WTC11 (cell line): ENCODE measurements at regions not wholly inside any gene's neighbourhood (a gene's known extent, or its start where the extent isn't known, plus 50 kb on each side); places are given as distances from the start of the nearest gene placed in this dataset.

Experiments used
- ATAC-seq: fragments of 200-7000 bp; cut with Tn5 transposase; 2 replicates; pipeline ENCODE4 v1.10.0; 2021; ENCODE audit warnings: mild to moderate bottlenecking, moderate library complexity
- CTCF ChIA-PET: fragments of 300-600 bp; sonication (Branson Sonifier 250); formaldehyde crosslinking; loops from one replicate; lab custom pipeline; 2021; ENCODE audit warnings: antibody characterized with exemption; lab: Charles Lee
- POLR2A ChIA-PET: fragments of 350-600 bp; sonication (Branson Sonifier 250); formaldehyde crosslinking; loops from one replicate; lab custom pipeline; 2021; ENCODE audit warnings: antibody characterized with exemption; lab: Charles Lee
- DNase-seq: peaks from one replicate; pipeline ENCODE4 v3.0.0; 2021; ENCODE audit warnings: low spot score
- H3K27ac Mint-ChIP-seq: 2 replicates; pipeline ENCODE4 v1.8.0; 2021; ENCODE audit warnings: mixed read lengths
- H3K27me3 Mint-ChIP-seq: 2 replicates; pipeline ENCODE4 v1.8.0; 2021; ENCODE audit warnings: low read depth, mild to moderate bottlenecking, moderate library complexity, mixed read lengths
- H3K36me3 Mint-ChIP-seq: 2 replicates; pipeline ENCODE4 v1.8.0; 2021; ENCODE audit warnings: mixed read lengths
- H3K4me1 Mint-ChIP-seq: 2 replicates; pipeline ENCODE4 v1.8.0; 2022; ENCODE audit warnings: mixed read lengths
- H3K4me3 Mint-ChIP-seq: 2 replicates; pipeline ENCODE4 v1.8.0; 2021; ENCODE audit warnings: mild to moderate bottlenecking, moderate library complexity, mixed read lengths
- H3K9me3 Mint-ChIP-seq: 2 replicates; pipeline ENCODE4 v1.8.0; 2021; ENCODE audit warnings: mixed read lengths
- ATF1 ChIP-seq: sonication (generic); formaldehyde crosslinking; IDR thresholded peaks from 2 replicates; pipeline ENCODE4 v1.8.1; 2023; ENCODE audit warnings: mild to moderate bottlenecking, moderate library complexity, missing genetic modification reagents
- CBFB ChIP-seq: sonication (generic); formaldehyde crosslinking; IDR thresholded peaks from 2 replicates; pipeline ENCODE4 v1.8.1; 2022; ENCODE audit warnings: mild to moderate bottlenecking, low read depth, missing genetic modification reagents
- ESRRA ChIP-seq: sonication (generic); formaldehyde crosslinking; IDR thresholded peaks from 2 replicates; pipeline ENCODE4 v1.8.1; 2022; ENCODE audit warnings: mild to moderate bottlenecking, missing genetic modification reagents, borderline replicate concordance
- ETV6 ChIP-seq: sonication (generic); formaldehyde crosslinking; IDR thresholded peaks from 2 replicates; pipeline ENCODE4 v1.8.1; 2022; ENCODE audit warnings: mild to moderate bottlenecking, missing genetic modification reagents
- FOXK1 ChIP-seq: sonication (generic); formaldehyde crosslinking; IDR thresholded peaks from 2 replicates; pipeline ENCODE4 v1.8.0; 2022; ENCODE audit warnings: mild to moderate bottlenecking, moderate library complexity, missing genetic modification reagents
- FOXP1 ChIP-seq: sonication (generic); formaldehyde crosslinking; IDR thresholded peaks from 2 replicates; pipeline ENCODE4 v1.8.0; 2022; ENCODE audit warnings: missing genetic modification reagents, mild to moderate bottlenecking, moderate library complexity, borderline replicate concordance
- IRF2 ChIP-seq: sonication (generic); formaldehyde crosslinking; IDR thresholded peaks from 2 replicates; pipeline ENCODE4 v1.8.0; 2022; ENCODE audit warnings: low read depth, missing genetic modification reagents, borderline replicate concordance
- KAT7 ChIP-seq: sonication (generic); formaldehyde crosslinking; IDR thresholded peaks from 2 replicates; pipeline ENCODE4 v1.8.1; 2023; ENCODE audit warnings: missing genetic modification reagents, mild to moderate bottlenecking, borderline replicate concordance
- NFYB ChIP-seq: sonication (generic); formaldehyde crosslinking; conservative IDR thresholded peaks from 2 replicates; pipeline ENCODE4 v1.8.0; 2022; ENCODE audit warnings: low read depth, missing genetic modification reagents
- NR1H2 ChIP-seq: sonication (generic); formaldehyde crosslinking; IDR thresholded peaks from 2 replicates; pipeline ENCODE4 v1.9.0; 2021; ENCODE audit warnings: mild to moderate bottlenecking, moderate library complexity, missing genetic modification reagents
- NR2C2 ChIP-seq: sonication (generic); formaldehyde crosslinking; IDR thresholded peaks from 2 replicates; pipeline ENCODE4 v1.8.0; 2022; ENCODE audit warnings: mild to moderate bottlenecking, missing genetic modification reagents
- NR3C1 ChIP-seq: sonication (generic); formaldehyde crosslinking; conservative IDR thresholded peaks from 2 replicates; pipeline ENCODE4 v1.8.1; 2023; ENCODE audit warnings: low read depth, mild to moderate bottlenecking, missing genetic modification reagents
- TP53 ChIP-seq: sonication (generic); formaldehyde crosslinking; IDR thresholded peaks from 2 replicates; pipeline ENCODE4 v1.8.1; 2023; ENCODE audit warnings: mild to moderate bottlenecking, missing genetic modification reagents
- ZBTB21 ChIP-seq: sonication (generic); formaldehyde crosslinking; IDR thresholded peaks from 2 replicates; pipeline ENCODE4 v1.8.1; 2023; ENCODE audit warnings: mild to moderate bottlenecking, missing genetic modification reagents, borderline replicate concordance
- TF ChIP-seq, protein P1 (sequence below): fragments of 250-450 bp; sonication (Bioruptor Pico); IDR thresholded peaks from 2 replicates; pipeline ENCODE4 v1.8.0; 2021; ENCODE audit warnings: mild to moderate bottlenecking
- TF ChIP-seq, protein P2 (sequence below): sonication (generic); formaldehyde crosslinking; IDR thresholded peaks from 2 replicates; pipeline ENCODE4 v1.8.0; 2022; ENCODE audit warnings: mild to moderate bottlenecking, missing genetic modification reagents
- TF ChIP-seq, protein P3 (sequence below): sonication (generic); formaldehyde crosslinking; IDR thresholded peaks from 2 replicates; pipeline ENCODE4 v1.8.0; 2023; ENCODE audit warnings: missing genetic modification reagents
- TF ChIP-seq, protein P4 (sequence below): sonication (generic); formaldehyde crosslinking; IDR thresholded peaks from 2 replicates; pipeline ENCODE4 v1.8.0; 2022; ENCODE audit warnings: mild to moderate bottlenecking, missing genetic modification reagents
- TF ChIP-seq, protein P5 (sequence below): fragments of 200-600 bp; IDR thresholded peaks from 2 replicates; pipeline ENCODE4 v1.8.0; 2022; ENCODE audit warnings: antibody characterized with exemption
- TF ChIP-seq, protein P6 (sequence below): sonication (generic); formaldehyde crosslinking; IDR thresholded peaks from 2 replicates; pipeline ENCODE4 v1.8.1; 2023; ENCODE audit warnings: mild to moderate bottlenecking, missing genetic modification reagents
- TF ChIP-seq, protein P7 (sequence below): sonication (generic); formaldehyde crosslinking; IDR thresholded peaks from 2 replicates; pipeline ENCODE4 v1.8.1; 2023; ENCODE audit warnings: mild to moderate bottlenecking, missing genetic modification reagents
- TF ChIP-seq, protein P8 (sequence below): fragments of 250-450 bp; sonication (Bioruptor Pico); conservative IDR thresholded peaks from 2 replicates; pipeline ENCODE4 v1.9.0; 2021; ENCODE audit warnings: mild to moderate bottlenecking

DNA sequence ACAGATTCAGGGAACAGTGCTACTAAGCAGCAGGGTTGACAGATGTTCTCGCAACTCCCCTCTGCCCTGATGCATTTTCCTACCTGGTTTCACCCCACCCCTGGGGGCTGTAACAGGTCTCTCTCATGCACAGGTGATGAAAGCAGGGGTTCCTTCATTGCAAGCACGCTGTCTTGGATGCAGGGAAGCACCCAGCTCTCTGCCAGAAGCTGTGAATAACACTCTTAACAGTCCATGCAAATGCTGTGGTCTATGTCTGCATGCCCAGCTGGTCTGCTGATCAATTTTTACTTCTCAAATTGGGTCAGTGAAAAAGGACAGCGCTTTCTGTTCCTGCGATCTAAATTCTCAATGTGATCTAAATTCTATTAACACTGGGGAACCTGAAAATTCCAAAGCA lies 246.3 kb upstream of the TSHZ3 start:
- TF ChIP-seq ETV6 (CRISPR knock-in tag) (no peak), ZBTB21 (CRISPR knock-in tag) (no peak), KAT7 (CRISPR knock-in tag) (no peak)
- TF ChIP-seq, protein P1, sequence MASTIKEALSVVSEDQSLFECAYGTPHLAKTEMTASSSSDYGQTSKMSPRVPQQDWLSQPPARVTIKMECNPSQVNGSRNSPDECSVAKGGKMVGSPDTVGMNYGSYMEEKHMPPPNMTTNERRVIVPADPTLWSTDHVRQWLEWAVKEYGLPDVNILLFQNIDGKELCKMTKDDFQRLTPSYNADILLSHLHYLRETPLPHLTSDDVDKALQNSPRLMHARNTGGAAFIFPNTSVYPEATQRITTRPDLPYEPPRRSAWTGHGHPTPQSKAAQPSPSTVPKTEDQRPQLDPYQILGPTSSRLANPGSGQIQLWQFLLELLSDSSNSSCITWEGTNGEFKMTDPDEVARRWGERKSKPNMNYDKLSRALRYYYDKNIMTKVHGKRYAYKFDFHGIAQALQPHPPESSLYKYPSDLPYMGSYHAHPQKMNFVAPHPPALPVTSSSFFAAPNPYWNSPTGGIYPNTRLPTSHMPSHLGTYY (CRISPR knock-in tag): no peak
- DNase-seq (no peak), ATAC-seq (no peak)
- Mint-ChIP-seq H3K4me3 (no peak overlapping the region), H3K27me3 (peaks cover 3% of the 10 kb centered on the region; the same call in 1 of the 2 replicates), H3K9me3 (peaks cover 15% of the 10 kb centered on the region), H3K4me1 (peaks cover 16% of the 10 kb centered on the region), H3K36me3 (0 out of 2 replicates have a peak, but pooled peaks cover 3% of the 10 kb centered on the region), H3K27ac (no peak overlapping the region)
- ChIA-PET POLR2A (no interaction called here), CTCF (no interaction called here)

DNA sequence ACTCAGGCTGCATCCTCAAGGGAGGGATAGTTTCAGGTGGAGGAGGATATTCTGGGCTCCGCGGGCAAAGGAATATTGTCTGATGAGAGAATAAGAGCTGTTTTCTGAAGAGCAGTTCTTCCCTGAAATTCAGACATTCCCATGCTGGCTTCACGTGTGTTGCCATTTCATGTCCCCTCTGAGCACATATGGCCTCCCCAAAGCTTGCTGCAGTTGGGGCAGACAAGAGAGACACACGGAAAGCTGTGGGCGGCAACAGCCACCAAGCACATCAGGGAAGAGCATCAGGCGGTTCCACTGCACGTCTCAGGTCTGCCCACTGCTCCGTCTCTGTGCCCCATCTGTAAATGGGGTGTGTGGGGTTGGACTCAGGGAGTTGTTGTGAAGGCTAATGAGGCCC lies 247.5 kb upstream of the TSHZ3 start:
- peaks cover 4% of the 10 kb centered on the region for H3K9me3 Mint-ChIP-seq
- H3K4me1 Mint-ChIP-seq: peaks cover 16% of the 10 kb centered on the region
- no peak overlapping the region for H3K4me3 Mint-ChIP-seq
- no peaks in the 10 kb centered on the region for H3K36me3 Mint-ChIP-seq
- TF ChIP-seq NR1H2 (no peak), NR3C1 (no peak), ATF1 (CRISPR knock-in tag) (no peak), FOXP1 (CRISPR knock-in tag) (no peak), NR2C2 (CRISPR knock-in tag) (no peak), CBFB (no peak), FOXK1 (CRISPR knock-in tag) (no peak), TP53 (CRISPR knock-in tag) (no peak), IRF2 (no peak), ESRRA (CRISPR knock-in tag) (no peak), NFYB (CRISPR knock-in tag) (no peak)
- TF ChIP-seq, protein P2, sequence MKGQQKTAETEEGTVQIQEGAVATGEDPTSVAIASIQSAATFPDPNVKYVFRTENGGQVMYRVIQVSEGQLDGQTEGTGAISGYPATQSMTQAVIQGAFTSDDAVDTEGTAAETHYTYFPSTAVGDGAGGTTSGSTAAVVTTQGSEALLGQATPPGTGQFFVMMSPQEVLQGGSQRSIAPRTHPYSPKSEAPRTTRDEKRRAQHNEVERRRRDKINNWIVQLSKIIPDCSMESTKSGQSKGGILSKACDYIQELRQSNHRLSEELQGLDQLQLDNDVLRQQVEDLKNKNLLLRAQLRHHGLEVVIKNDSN (CRISPR knock-in tag): no peak
- TF ChIP-seq, protein P3, sequence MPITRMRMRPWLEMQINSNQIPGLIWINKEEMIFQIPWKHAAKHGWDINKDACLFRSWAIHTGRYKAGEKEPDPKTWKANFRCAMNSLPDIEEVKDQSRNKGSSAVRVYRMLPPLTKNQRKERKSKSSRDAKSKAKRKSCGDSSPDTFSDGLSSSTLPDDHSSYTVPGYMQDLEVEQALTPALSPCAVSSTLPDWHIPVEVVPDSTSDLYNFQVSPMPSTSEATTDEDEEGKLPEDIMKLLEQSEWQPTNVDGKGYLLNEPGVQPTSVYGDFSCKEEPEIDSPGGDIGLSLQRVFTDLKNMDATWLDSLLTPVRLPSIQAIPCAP (CRISPR knock-in tag): no peak
- TF ChIP-seq, protein P4, sequence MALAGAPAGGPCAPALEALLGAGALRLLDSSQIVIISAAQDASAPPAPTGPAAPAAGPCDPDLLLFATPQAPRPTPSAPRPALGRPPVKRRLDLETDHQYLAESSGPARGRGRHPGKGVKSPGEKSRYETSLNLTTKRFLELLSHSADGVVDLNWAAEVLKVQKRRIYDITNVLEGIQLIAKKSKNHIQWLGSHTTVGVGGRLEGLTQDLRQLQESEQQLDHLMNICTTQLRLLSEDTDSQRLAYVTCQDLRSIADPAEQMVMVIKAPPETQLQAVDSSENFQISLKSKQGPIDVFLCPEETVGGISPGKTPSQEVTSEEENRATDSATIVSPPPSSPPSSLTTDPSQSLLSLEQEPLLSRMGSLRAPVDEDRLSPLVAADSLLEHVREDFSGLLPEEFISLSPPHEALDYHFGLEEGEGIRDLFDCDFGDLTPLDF (CRISPR knock-in tag): no peak
- TF ChIP-seq, protein P5, sequence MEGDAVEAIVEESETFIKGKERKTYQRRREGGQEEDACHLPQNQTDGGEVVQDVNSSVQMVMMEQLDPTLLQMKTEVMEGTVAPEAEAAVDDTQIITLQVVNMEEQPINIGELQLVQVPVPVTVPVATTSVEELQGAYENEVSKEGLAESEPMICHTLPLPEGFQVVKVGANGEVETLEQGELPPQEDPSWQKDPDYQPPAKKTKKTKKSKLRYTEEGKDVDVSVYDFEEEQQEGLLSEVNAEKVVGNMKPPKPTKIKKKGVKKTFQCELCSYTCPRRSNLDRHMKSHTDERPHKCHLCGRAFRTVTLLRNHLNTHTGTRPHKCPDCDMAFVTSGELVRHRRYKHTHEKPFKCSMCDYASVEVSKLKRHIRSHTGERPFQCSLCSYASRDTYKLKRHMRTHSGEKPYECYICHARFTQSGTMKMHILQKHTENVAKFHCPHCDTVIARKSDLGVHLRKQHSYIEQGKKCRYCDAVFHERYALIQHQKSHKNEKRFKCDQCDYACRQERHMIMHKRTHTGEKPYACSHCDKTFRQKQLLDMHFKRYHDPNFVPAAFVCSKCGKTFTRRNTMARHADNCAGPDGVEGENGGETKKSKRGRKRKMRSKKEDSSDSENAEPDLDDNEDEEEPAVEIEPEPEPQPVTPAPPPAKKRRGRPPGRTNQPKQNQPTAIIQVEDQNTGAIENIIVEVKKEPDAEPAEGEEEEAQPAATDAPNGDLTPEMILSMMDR: no peak
- TF ChIP-seq, protein P6, sequence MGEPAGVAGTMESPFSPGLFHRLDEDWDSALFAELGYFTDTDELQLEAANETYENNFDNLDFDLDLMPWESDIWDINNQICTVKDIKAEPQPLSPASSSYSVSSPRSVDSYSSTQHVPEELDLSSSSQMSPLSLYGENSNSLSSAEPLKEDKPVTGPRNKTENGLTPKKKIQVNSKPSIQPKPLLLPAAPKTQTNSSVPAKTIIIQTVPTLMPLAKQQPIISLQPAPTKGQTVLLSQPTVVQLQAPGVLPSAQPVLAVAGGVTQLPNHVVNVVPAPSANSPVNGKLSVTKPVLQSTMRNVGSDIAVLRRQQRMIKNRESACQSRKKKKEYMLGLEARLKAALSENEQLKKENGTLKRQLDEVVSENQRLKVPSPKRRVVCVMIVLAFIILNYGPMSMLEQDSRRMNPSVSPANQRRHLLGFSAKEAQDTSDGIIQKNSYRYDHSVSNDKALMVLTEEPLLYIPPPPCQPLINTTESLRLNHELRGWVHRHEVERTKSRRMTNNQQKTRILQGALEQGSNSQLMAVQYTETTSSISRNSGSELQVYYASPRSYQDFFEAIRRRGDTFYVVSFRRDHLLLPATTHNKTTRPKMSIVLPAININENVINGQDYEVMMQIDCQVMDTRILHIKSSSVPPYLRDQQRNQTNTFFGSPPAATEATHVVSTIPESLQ (CRISPR knock-in tag): no peak
- TF ChIP-seq, protein P7, sequence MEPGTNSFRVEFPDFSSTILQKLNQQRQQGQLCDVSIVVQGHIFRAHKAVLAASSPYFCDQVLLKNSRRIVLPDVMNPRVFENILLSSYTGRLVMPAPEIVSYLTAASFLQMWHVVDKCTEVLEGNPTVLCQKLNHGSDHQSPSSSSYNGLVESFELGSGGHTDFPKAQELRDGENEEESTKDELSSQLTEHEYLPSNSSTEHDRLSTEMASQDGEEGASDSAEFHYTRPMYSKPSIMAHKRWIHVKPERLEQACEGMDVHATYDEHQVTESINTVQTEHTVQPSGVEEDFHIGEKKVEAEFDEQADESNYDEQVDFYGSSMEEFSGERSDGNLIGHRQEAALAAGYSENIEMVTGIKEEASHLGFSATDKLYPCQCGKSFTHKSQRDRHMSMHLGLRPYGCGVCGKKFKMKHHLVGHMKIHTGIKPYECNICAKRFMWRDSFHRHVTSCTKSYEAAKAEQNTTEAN (CRISPR knock-in tag): no peak
- TF ChIP-seq, protein P8, sequence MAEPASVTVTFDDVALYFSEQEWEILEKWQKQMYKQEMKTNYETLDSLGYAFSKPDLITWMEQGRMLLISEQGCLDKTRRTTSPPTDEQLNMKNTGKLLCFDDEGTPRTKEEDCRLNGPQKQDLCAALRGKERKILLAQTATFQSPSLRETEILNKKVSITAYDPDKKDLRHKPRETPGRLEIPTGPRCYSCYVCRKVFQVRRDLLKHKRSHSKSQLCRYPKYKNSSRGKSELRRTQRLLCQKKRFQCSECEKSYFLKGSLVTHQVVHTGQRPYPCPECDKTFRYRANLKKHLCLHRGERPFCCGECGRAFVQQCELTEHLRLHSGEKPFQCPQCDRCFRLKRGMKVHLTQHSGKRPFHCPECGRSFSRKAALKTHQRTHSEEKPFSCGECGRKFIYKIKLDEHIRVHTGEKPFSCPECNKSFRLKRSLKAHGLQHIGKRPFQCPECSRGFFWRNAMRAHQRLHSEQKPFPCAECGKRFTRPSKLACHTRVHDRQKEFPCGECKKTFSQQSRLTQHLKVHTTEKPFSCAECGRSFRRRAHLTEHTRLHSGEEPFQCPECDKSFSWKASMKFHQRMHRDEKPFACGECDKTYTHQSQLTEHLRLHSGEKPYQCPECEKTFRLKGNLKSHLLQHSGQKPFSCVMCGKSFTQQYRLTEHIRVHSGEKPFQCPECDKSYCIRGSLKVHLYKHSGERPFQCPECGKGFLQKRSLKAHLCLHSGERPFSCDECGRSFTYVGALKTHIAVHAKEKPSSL (CRISPR knock-in tag): no peak
- ATAC-seq (no peak), DNase-seq (no peak)
- H3K27ac Mint-ChIP-seq: 0 out of 2 replicates have a peak overlapping the region, but pooled peaks have one; percentile 33
- CTCF ChIA-PET: no interaction called here
- POLR2A ChIA-PET: interaction anchor here (0.5 kb wide), 1 partner anchor 70 kb away, joined by 3 read pairs; no protein-coding TSS in a partner anchor
- no peaks in the 10 kb centered on the region for H3K27me3 Mint-ChIP-seq
